Karpas-422 (cell line): ENCODE measurements at regions not wholly inside any gene's neighbourhood (a gene's known extent, or its start where the extent isn't known, plus 50 kb on each side); places are given as distances from the start of the nearest gene placed in this dataset.

ENCODE experiments used
- DNase-seq: peaks from one replicate; pipeline ENCODE4 v3.0.0-alpha.2; 2015
- H2AFZ ChIP-seq: fragments of 200-600 bp; sonication (generic); 2 replicates; pipeline ENCODE4 v1.6.1; 2014; ENCODE audit warnings: antibody characterized with exemption, low read length, mixed read lengths
- H3K27ac ChIP-seq: fragments of 200-600 bp; sonication (generic); 2 replicates; pipeline ENCODE4 v1.5.1; 2014; ENCODE audit warnings: mild to moderate bottlenecking, low read length, moderate library complexity
- H3K27me3 ChIP-seq: fragments of 200-600 bp; sonication (generic); 2 replicates; pipeline ENCODE4 v1.6.1; 2014; ENCODE audit warnings: low read length, mixed read lengths
- H3K36me3 ChIP-seq: fragments of 200-600 bp; sonication (generic); 2 replicates; pipeline ENCODE4 v1.6.1; 2014; ENCODE audit warnings: low read length, mixed read lengths; ENCODE audit not compliant: insufficient read depth
- H3K4me1 ChIP-seq: fragments of 200-600 bp; sonication (generic); 2 replicates; pipeline ENCODE4 v1.6.1; 2014; ENCODE audit warnings: mild to moderate bottlenecking, low read length, mixed read lengths
- H3K4me2 ChIP-seq: fragments of 200-600 bp; sonication (generic); 2 replicates; pipeline ENCODE4 v1.6.1; 2014; ENCODE audit warnings: low read length, low read depth, mild to moderate bottlenecking; ENCODE audit not compliant: poor library complexity, severe bottlenecking
- H3K4me3 ChIP-seq: fragments of 200-600 bp; sonication (generic); 2 replicates; pipeline ENCODE4 v1.5.1; 2014; ENCODE audit warnings: mild to moderate bottlenecking, antibody characterized with exemption, low read length, mixed read lengths
- H3K79me2 ChIP-seq: fragments of 200-600 bp; sonication (generic); 2 replicates; pipeline ENCODE4 v1.6.1; 2014; ENCODE audit warnings: mild to moderate bottlenecking, low read length, mixed read lengths
- H3K9ac ChIP-seq: fragments of 200-600 bp; sonication (generic); 2 replicates; pipeline ENCODE4 v1.6.0; 2014; ENCODE audit warnings: low read length
- H3K9me2 ChIP-seq: fragments of 200-600 bp; sonication (generic), shearing (Covaris generic); replicated peaks from 2 replicates; pipeline ENCODE4 v1.6.0; 2014; ENCODE audit warnings: mild to moderate bottlenecking, low read length, moderate library complexity; ENCODE audit not compliant: insufficient read depth
- H3K9me3 ChIP-seq: fragments of 300-700, 200-600 bp; sonication (generic); 2 replicates; pipeline ENCODE4 v1.6.1; 2014; ENCODE audit warnings: low read length, mixed read lengths
- H4K20me1 ChIP-seq: fragments of 200-600 bp; sonication (generic); 2 replicates; pipeline ENCODE4 v1.6.1; 2014; ENCODE audit warnings: mild to moderate bottlenecking, antibody characterized with exemption, low read length, low read depth; ENCODE audit not compliant: insufficient read depth

DNA sequence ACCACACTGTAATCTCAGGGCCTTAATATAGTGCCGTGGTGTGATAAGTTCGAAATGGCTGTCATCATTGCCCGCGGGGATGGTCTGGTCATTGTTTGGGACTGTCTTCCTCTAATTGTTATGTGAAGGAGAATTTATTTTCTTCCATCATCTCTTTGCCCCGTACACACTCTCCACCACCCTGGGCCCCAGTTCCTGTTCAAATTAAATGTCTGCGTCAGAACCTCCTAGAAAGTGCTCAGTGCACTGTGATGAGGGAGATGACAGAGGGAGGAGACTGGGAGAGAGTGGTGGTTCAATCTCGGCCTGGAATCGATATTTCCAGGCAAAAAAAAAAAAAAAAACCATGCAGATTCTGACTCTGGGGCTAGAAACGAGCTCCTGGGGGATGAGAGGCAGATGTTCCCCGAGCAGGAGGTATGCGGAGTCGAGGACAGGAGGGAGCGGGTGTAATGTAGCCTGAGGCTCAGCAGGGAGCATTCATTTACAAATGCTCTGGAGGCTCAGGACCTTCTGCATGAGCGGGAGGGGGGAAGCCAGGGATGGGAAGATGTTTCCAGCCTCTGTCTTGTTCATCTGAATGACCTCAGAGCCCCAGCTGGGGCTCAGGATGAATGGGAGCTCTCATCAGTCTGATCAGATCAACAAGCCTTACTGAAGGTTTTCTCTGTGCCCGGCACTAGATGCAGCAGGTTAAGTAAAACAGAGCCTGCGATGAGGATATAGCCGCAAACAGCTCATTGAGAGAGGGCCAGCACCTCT lies 219.5 kb downstream of the TBX5 start:
- no peaks in the 10 kb centered on the region for H3K27me3 ChIP-seq
- H3K4me1 ChIP-seq = no peaks in the 10 kb centered on the region
- no peak overlapping the region for H3K27ac ChIP-seq
- no peak overlapping the region for H3K9ac ChIP-seq
- H3K4me3 ChIP-seq = no peak overlapping the region
- no peaks in the 10 kb centered on the region for H3K9me3 ChIP-seq
- no peaks in the 10 kb centered on the region for H3K9me2 ChIP-seq
- no peaks in the 10 kb centered on the region for H4K20me1 ChIP-seq
- H2AFZ ChIP-seq = no peak overlapping the region
- no peak for DNase-seq
- H3K4me2 ChIP-seq = no peak overlapping the region
- H3K36me3 ChIP-seq = no peaks in the 10 kb centered on the region
- H3K79me2 ChIP-seq = no peaks in the 10 kb centered on the region

DNA sequence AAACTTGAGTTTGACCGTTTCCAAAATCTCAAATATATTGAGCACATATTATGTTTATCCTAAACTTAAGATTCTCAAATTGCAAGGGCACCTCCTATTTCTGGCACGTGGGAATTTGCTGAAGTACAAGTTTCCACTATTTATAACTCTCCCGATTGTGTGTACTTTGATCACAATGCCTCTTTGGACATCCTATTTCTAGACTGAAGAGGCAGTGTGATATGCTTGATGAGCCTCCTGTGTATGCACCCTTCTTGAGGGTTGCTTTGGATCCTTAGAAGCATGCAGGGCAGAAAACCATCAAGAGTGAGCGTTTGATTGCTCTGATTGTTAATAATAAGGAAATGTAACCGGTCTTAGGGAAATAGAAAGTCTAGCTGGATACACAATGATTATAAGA lies 218.9 kb upstream of the RBM19 start:
- H3K9me2 ChIP-seq = no peaks in the 10 kb centered on the region
- no peaks in the 10 kb centered on the region for H4K20me1 ChIP-seq
- H3K9me3 ChIP-seq = no peaks in the 10 kb centered on the region
- no peak overlapping the region for H3K4me2 ChIP-seq
- no peak for DNase-seq
- H3K4me1 ChIP-seq = no peaks in the 10 kb centered on the region
- H3K27me3 ChIP-seq = no peaks in the 10 kb centered on the region
- no peak overlapping the region for H3K4me3 ChIP-seq
- no peak overlapping the region for H3K27ac ChIP-seq
- H3K36me3 ChIP-seq = no peaks in the 10 kb centered on the region
- H3K79me2 ChIP-seq = no peaks in the 10 kb centered on the region
- H3K9ac ChIP-seq = no peak overlapping the region
- no peak overlapping the region for H2AFZ ChIP-seq

DNA sequence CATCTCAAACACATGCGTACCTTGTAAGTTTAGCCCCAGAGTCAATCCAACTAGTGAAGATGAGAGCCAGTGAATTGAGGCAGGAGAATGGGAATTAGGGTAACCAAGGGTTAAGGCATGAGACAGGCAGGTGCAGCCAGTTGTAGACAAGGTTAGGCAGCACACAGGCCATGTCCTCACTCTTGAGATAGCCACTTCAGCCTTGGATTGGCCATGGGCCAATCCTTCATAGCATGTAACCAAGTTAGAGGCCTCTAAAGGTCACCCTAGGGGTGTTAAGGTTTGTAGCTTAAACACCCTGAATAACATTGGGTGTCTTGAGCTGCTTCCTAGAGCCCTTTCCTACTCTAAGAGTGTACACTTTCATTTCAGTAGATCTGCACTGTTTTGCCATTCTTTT lies 208.2 kb upstream of the RBM19 start:
- DNase-seq = no peak
- no peak overlapping the region for H3K4me2 ChIP-seq

DNA sequence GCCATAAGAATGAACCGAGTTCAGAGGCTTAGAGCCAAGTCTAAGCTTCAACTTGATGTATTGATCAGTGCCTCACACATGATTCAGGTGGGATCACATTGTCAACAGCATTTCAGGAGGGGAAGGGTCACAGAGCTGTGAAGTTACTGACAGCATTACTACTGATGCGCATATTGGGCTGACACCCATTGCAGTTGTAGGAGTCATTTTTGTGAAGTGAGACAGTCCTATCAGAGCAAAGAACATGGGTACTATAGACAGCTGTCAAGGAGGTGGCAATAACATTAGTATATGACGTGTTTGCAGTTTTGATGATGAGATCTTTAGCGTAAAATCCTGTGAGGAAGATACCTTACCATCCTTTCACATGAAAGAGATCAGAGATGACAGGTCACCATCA lies 206.0 kb upstream of the RBM19 start:
- DNase-seq = no peak
- Histone ChIP-seq H3K4me1 (no peaks in the 10 kb centered on the region), H2AFZ (no peak overlapping the region), H3K9ac (no peak overlapping the region), H3K9me3 (no peaks in the 10 kb centered on the region), H3K27ac (no peak overlapping the region), H4K20me1 (no peaks in the 10 kb centered on the region), H3K4me2 (no peak overlapping the region), H3K79me2 (no peaks in the 10 kb centered on the region), H3K36me3 (no peaks in the 10 kb centered on the region), H3K27me3 (no peaks in the 10 kb centered on the region), H3K9me2 (no peaks in the 10 kb centered on the region), H3K4me3 (no peak overlapping the region)

More for the DNA sequence above, 208.2 kb upstream of the RBM19 start:
- Histone ChIP-seq H3K27ac (no peak overlapping the region), H3K79me2 (no peaks in the 10 kb centered on the region), H3K4me1 (no peaks in the 10 kb centered on the region), H3K9me2 (no peaks in the 10 kb centered on the region), H3K36me3 (no peaks in the 10 kb centered on the region), H3K9me3 (no peaks in the 10 kb centered on the region), H3K27me3 (no peaks in the 10 kb centered on the region), H4K20me1 (no peaks in the 10 kb centered on the region), H3K4me3 (no peak overlapping the region), H2AFZ (no peak overlapping the region), H3K9ac (no peak overlapping the region)

DNA sequence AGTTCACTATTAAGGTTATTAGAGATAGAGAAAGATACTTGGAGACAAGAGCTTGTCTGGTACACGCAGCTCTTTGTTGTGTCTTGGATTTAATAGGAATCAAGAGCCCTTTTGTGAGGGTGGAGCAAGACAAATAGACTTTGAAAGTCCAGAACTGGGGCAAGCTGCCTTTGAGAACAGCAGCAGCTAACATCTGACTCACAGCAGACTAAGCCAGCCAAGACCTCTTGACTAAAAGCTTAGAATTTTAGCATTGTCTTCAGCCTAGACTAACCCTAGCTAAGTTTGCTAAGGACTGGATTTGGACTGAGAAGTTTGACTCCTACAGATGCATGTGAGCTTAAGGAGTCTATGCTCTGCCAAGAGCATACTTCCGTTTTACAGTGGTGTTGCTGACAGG lies 201.9 kb upstream of the RBM19 start:
- no peaks in the 10 kb centered on the region for H3K36me3 ChIP-seq
- H3K4me3 ChIP-seq = no peak overlapping the region
- no peak overlapping the region for H3K4me2 ChIP-seq
- no peak overlapping the region for H3K27ac ChIP-seq
- no peaks in the 10 kb centered on the region for H3K79me2 ChIP-seq
- H3K9ac ChIP-seq = no peak overlapping the region
- DNase-seq = no peak
- H2AFZ ChIP-seq = no peak overlapping the region
- no peaks in the 10 kb centered on the region for H3K9me2 ChIP-seq
- no peaks in the 10 kb centered on the region for H3K27me3 ChIP-seq
- no peaks in the 10 kb centered on the region for H3K4me1 ChIP-seq
- no peaks in the 10 kb centered on the region for H3K9me3 ChIP-seq
- H4K20me1 ChIP-seq = no peaks in the 10 kb centered on the region

DNA sequence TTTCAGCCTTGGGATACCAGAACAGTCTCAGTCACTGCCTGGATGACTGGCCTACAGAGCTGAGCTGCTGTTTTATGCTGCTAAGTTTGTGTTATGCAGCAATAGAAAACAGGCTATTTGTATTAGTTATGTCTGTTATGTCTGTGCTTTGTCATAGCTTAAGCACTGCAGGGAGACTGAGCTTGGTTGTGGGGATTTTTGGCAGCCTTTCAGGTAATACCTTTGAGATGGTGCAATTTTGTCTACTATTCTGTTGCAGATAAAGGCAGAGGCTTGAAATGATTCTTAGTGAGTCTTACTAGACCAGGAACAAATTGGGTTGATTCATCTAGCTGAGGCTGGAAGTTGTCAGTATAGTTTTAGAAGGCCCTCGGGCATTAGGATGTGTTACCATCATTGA lies 201.3 kb upstream of the RBM19 start:
- no peaks in the 10 kb centered on the region for H3K9me3 ChIP-seq
- no peaks in the 10 kb centered on the region for H3K36me3 ChIP-seq
- no peaks in the 10 kb centered on the region for H3K79me2 ChIP-seq
- no peaks in the 10 kb centered on the region for H3K9me2 ChIP-seq
- no peak overlapping the region for H3K4me3 ChIP-seq
- H3K27me3 ChIP-seq = no peaks in the 10 kb centered on the region
- no peak for DNase-seq
- no peaks in the 10 kb centered on the region for H4K20me1 ChIP-seq
- H3K27ac ChIP-seq = no peak overlapping the region
- H3K4me1 ChIP-seq = no peaks in the 10 kb centered on the region
- H2AFZ ChIP-seq = no peak overlapping the region
- no peak overlapping the region for H3K4me2 ChIP-seq
- no peak overlapping the region for H3K9ac ChIP-seq

DNA sequence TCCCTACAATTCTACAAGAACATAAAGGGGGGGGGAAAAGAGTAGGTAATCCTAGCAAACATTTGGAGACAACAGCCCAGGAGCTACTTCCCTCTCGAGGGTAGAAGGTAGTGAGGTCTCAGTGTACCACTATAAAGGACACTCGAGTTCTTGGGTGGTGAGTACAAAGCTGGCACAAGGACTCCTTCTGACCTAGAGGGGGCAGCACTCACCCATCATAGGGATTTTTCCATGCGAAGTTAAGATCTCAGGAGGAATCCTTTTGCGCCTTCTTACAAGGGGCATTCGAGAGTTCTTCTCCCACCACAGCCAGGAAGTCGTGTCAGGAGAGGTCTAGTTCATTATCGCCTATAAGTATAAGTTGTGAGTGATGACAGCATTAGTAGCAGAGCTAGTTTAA lies 200.2 kb upstream of the RBM19 start:
- Histone ChIP-seq H3K4me1 (no peaks in the 10 kb centered on the region), H3K36me3 (no peaks in the 10 kb centered on the region), H3K9me3 (no peaks in the 10 kb centered on the region), H3K4me3 (no peak overlapping the region), H3K27ac (no peak overlapping the region), H3K4me2 (no peak overlapping the region), H3K79me2 (no peaks in the 10 kb centered on the region), H3K9ac (no peak overlapping the region), H4K20me1 (no peaks in the 10 kb centered on the region), H3K9me2 (no peaks in the 10 kb centered on the region), H2AFZ (no peak overlapping the region), H3K27me3 (no peaks in the 10 kb centered on the region)
- peak; percentile 66 for DNase-seq

DNA sequence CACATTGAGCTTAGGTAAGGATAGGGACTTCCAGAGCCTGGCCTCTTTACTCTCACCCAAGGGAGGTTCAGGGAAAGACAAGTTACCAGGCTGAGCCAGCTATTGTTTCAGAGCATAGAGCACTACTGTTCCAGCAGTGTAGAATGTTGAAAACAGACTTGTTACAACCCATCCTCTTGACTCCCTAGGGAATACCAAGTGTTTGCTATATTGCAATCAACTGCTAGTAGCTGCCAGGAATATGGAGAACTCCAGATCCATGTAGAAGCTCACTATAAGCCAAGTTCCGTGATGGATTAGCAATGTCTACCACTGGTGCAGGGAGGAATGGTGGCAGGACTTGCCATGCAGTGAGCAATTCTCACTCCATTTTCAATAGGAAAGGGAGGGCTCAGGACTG lies 199.8 kb upstream of the RBM19 start:
- Histone ChIP-seq H3K4me1 (no peaks in the 10 kb centered on the region), H4K20me1 (no peaks in the 10 kb centered on the region), H3K36me3 (no peaks in the 10 kb centered on the region), H3K9me2 (no peaks in the 10 kb centered on the region), H3K9me3 (no peaks in the 10 kb centered on the region), H3K4me2 (no peak overlapping the region), H3K27me3 (no peaks in the 10 kb centered on the region), H3K27ac (no peak overlapping the region), H3K79me2 (no peaks in the 10 kb centered on the region), H3K9ac (no peak overlapping the region), H3K4me3 (no peak overlapping the region), H2AFZ (no peak overlapping the region)
- DNase-seq = no peak
